ENCODE measurements at regions not wholly inside any gene's neighbourhood (a gene's known extent, or its start where the extent isn't known, plus 50 kb on each side); places are given as distances from the start of the nearest gene placed in this dataset.

GRCh38 chr10:36388166-36388565 lies 737.2 kb upstream of the ANKRD30A start:
- H3K9ac ChIP-seq (replicated peaks in 1 of 4; ENCODE audit: extremely low read depth in 1 of 4, low read depth in 3 of 4, low read length in 3 of 4): no peak overlapping the region
- H3K14ac ChIP-seq (ENCODE audit: insufficient read length): no peak overlapping the region
- H3K79me1 ChIP-seq (ENCODE audit: low read depth, low read length): no peaks in the 10 kb centered on the region
- H4K91ac ChIP-seq (replicated peaks; ENCODE audit: insufficient read length, low read length): no peak overlapping the region
- H2BK5ac ChIP-seq (ENCODE audit: low read depth, low read length): no peak overlapping the region
- H3K18ac ChIP-seq (ENCODE audit: extremely low read depth, low read length): no peak overlapping the region
- H3K4me3 ChIP-seq (ENCODE audit: extremely low read depth in 1 of 4, insufficient read depth in 2 of 4, low read depth in 3 of 4, low read length in 4 of 4): no peak overlapping the region
- H3K27me3 ChIP-seq (replicated peaks in 1 of 4; ENCODE audit: control insufficient read depth in 3 of 4, extremely low read depth in 1 of 4, insufficient read depth in 3 of 4, low read length in 3 of 4): no peaks in the 10 kb centered on the region
- ChIA-PET POLR2A (ENCODE audit: partially characterized antibody) (no interaction called here), CTCF (ENCODE audit: partially characterized antibody) (no interaction called here)
- H3K9me3 ChIP-seq (ENCODE audit: insufficient read depth in 2 of 2, low read depth in 1 of 2, low read length in 1 of 2): no peaks in the 10 kb centered on the region
- H3K4me2 ChIP-seq (ENCODE audit: insufficient read depth in 1 of 2, low read depth in 2 of 2, low read length in 2 of 2): no peak overlapping the region
- no peak overlapping the region for H4K8ac ChIP-seq (ENCODE audit: extremely low read depth, insufficient read depth, low read length)
- no peak overlapping the region for H3K4ac ChIP-seq (replicated peaks; ENCODE audit: insufficient read length, low read depth, low read length)
- no peak overlapping the region for H2AK5ac ChIP-seq (ENCODE audit: low read depth, low read length)
- H2BK15ac ChIP-seq (ENCODE audit: low read length): no peak overlapping the region
- no peak overlapping the region for H2BK120ac ChIP-seq (replicated peaks; ENCODE audit: low read depth, low read length)
- no peak overlapping the region for H3K27ac ChIP-seq (ENCODE audit: low read depth, low read length)
- 90% methylated on average over 3 of the region's 3 CpGs; no CpG with 5 or more reads in 1 of the 2 experiments for WGBS, 2 experiments (ENCODE audit: extremely low coverage in 1 of 2, insufficient coverage in 1 of 2, insufficient read length in 1 of 2, insufficient replicate concordance in 2 of 2, low coverage in 1 of 2, low lambda C conversion rate in 2 of 2, missing lambda C conversion rate in 1 of 2)
- H2BK20ac ChIP-seq (ENCODE audit: low read length): no peak overlapping the region
- no peak overlapping the region for H2BK12ac ChIP-seq (ENCODE audit: low read depth, low read length)
- H3K79me2 ChIP-seq (ENCODE audit: control insufficient read depth in 1 of 2, insufficient read depth in 2 of 2, low read length in 2 of 2): no peaks in the 10 kb centered on the region
- H3K56ac ChIP-seq (replicated peaks; ENCODE audit: insufficient read length, low read depth, low read length): no peak overlapping the region
- H3K23me2 ChIP-seq (ENCODE audit: low read depth, low read length): no peaks in the 10 kb centered on the region
- no peak overlapping the region for H2AFZ ChIP-seq (ENCODE audit: low read length)
- TF ChIP-seq MAX (IDR thresholded peaks at IDR 0.05) (no peak), SIX5 (IDR thresholded peaks at IDR 0.05; ENCODE audit: low read depth, low read length) (no peak), NANOG (IDR thresholded peaks at IDR 0.05; ENCODE audit: insufficient read depth, low read depth, low read length, poor library complexity, severe bottlenecking) (no peak), SP2 (IDR thresholded peaks at IDR 0.05; ENCODE audit: low read length) (no peak), SP1 (IDR thresholded peaks at IDR 0.05; ENCODE audit: low read depth, low read length) (no peak), HDAC2 (IDR thresholded peaks at IDR 0.05; ENCODE audit: borderline replicate concordance in 1 of 2, low read depth in 2 of 2, low read length in 2 of 2) (no peak), GABPA (IDR thresholded peaks at IDR 0.05; ENCODE audit: borderline replicate concordance, insufficient read depth, low read length) (no peak), TBP (IDR thresholded peaks at IDR 0.05; ENCODE audit: low read depth, low read length) (no peak), ATF3 (IDR thresholded peaks at IDR 0.05; ENCODE audit: insufficient read depth, low read depth, low read length) (no peak), EGR1 (IDR thresholded peaks at IDR 0.05; ENCODE audit: borderline replicate concordance, low read depth, low read length) (no peak)
- DNase-seq (ENCODE audit: low read depth in 1 of 2, low spot score in 2 of 2) (no peak), FAIRE-seq (no peak)
- H4K20me1 ChIP-seq (replicated peaks in 1 of 2; ENCODE audit: control insufficient read depth in 1 of 2, insufficient read depth in 2 of 2, low read length in 2 of 2): no peaks in the 10 kb centered on the region
- no peak overlapping the region for H4K5ac ChIP-seq (ENCODE audit: insufficient read length, low read depth, low read length)
- no peaks in the 10 kb centered on the region for H3K36me3 ChIP-seq (ENCODE audit: control insufficient read depth in 2 of 4, insufficient read depth in 4 of 4, low read length in 3 of 4)
- no peak overlapping the region for H3K23ac ChIP-seq (ENCODE audit: insufficient read length)
- no peaks in the 10 kb centered on the region for H3K4me1 ChIP-seq (replicated peaks in 1 of 4; ENCODE audit: control insufficient read depth in 3 of 4, insufficient read depth in 4 of 4, low read length in 3 of 4)
